ENCODE measurements at regions not wholly inside any gene's neighbourhood (a gene's known extent, or its start where the extent isn't known, plus 50 kb on each side); places are given as distances from the start of the nearest gene placed in this dataset.

DNA sequence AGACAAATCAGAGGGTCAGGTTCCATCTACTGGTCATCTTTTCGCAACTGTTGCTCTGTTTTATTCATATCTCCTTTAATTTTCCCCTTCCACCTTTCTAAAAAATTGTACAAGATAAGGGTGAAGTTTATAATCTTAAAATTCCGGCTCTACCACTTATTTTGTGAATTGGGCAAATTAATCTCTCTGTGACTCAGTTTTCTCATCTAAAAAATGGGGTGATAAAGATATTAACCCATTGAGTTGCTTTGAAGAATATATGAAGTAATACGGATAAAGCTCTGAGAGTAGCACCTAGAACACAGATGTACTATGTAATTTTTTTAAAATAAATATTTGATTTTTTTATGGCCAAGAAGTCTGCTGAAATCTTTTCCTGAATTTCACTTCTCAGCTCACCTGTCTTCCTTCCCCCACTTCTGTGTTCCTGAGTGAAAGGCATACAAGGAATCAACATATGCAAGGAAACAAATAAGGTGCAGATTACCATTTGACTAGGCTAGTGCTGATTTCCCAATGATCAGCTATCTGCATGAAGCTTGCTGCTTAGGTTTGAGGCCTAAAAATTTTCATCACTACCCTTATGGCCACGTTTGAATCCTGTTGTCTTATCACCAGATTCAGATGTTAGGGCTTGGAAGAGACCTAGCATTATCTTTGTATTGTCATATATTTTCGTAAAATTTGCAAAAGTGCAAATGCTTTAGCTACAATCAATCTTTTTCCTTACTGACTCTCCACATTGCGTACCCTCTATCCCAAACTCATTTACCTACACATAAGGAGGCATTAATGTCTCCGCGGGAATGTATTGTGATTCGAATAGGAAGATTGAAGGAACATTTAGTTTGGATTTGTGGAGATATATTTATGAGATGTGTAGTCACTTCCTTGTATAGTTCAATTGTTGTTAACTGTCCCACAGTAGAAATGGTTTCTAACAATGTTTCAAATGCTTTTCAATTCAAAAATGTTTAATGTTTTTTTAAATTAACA lies 718.3 kb upstream of the PTBP2 start (continued):
- TF ChIP-seq EGR1 (IDR thresholded peaks at IDR 0.05; ENCODE audit: low read depth in 2 of 2) (no peak), NR2F2 (IDR thresholded peaks at IDR 0.05) (no peak)
- TF ChIP-seq, protein P1, sequence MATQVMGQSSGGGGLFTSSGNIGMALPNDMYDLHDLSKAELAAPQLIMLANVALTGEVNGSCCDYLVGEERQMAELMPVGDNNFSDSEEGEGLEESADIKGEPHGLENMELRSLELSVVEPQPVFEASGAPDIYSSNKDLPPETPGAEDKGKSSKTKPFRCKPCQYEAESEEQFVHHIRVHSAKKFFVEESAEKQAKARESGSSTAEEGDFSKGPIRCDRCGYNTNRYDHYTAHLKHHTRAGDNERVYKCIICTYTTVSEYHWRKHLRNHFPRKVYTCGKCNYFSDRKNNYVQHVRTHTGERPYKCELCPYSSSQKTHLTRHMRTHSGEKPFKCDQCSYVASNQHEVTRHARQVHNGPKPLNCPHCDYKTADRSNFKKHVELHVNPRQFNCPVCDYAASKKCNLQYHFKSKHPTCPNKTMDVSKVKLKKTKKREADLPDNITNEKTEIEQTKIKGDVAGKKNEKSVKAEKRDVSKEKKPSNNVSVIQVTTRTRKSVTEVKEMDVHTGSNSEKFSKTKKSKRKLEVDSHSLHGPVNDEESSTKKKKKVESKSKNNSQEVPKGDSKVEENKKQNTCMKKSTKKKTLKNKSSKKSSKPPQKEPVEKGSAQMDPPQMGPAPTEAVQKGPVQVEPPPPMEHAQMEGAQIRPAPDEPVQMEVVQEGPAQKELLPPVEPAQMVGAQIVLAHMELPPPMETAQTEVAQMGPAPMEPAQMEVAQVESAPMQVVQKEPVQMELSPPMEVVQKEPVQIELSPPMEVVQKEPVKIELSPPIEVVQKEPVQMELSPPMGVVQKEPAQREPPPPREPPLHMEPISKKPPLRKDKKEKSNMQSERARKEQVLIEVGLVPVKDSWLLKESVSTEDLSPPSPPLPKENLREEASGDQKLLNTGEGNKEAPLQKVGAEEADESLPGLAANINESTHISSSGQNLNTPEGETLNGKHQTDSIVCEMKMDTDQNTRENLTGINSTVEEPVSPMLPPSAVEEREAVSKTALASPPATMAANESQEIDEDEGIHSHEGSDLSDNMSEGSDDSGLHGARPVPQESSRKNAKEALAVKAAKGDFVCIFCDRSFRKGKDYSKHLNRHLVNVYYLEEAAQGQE (IDR thresholded peaks at IDR 0.05): no peak

DNA sequence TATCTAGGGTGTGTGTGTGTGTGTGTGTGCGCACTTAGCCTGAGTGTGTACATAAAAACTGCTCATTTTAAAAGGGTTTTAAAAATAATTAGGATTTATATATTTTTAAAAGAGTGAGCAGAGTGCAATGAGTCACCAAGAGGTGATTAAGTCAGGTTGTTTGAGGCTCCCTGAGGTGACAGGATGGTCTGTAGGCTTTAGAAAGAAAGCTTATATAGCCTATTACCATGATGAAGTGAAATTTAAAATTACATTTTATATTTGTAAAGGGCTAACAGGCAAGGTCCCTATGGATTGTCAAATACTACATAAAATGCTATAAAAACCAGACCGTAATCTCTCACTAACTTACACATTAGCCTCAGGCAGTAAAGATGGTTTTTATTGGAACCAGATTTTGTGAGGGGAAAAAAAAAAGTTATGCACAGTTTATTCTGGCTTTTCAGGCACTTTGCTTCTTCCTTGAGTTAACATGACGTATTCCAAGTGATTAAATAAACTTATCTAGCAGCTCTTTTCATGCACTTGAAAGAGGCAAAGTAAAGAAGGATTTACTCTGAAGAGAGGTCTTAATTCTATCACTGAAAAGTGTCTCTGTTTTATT lies 711.7 kb upstream of the PTBP2 start:
- Histone ChIP-seq H3K4me1 (ENCODE audit: control insufficient read depth in 4 of 4, insufficient read depth in 4 of 4, low read length in 3 of 4) (no peaks in the 10 kb centered on the region), H3K4me3 (ENCODE audit: low read depth in 1 of 3, low read length in 3 of 3) (no peak overlapping the region), H3K27ac (ENCODE audit: low read depth in 1 of 2, low read length in 2 of 2) (no peak overlapping the region), H3K9me3 (ENCODE audit: control insufficient read depth in 4 of 4, low read length in 3 of 4) (no peaks in the 10 kb centered on the region), H3K36me3 (ENCODE audit: control insufficient read depth in 4 of 4, insufficient read depth in 3 of 4, low read depth in 1 of 4, low read length in 3 of 4) (no peaks in the 10 kb centered on the region), H3K9ac (ENCODE audit: low read depth in 1 of 2, low read length in 2 of 2) (no peak overlapping the region), H3K27me3 (ENCODE audit: control insufficient read depth in 4 of 4, insufficient read depth in 4 of 4, low read length in 3 of 4) (no peaks in the 10 kb centered on the region)
- TF ChIP-seq NR2F2 (IDR thresholded peaks at IDR 0.05): no peak
- WGBS: 77% methylated on average over 3 of the region's 3 CpGs
- DNase-seq (ENCODE audit: low spot score): no peak

DNA sequence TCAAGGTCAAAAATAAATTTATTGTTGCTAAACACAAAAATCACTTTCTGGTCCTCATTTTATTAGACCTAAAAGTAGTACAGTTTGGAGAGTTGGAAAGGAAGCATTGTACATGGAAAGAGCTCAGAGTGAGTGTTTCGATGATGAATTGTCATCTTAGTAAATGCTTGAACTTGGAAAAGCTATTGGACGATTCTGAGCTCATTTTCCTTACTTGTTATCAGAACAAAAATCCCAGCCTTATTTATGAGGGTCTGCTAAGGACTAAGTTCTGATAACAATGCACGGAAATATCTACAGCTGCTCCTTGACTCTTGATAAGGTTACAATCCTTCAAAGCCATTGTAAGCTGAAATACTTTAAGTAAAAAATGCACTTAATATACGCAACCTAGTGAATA lies 710.0 kb upstream of the PTBP2 start:
- H3K9ac ChIP-seq (ENCODE audit: low read depth in 1 of 2, low read length in 2 of 2): no peak overlapping the region
- H3K36me3 ChIP-seq (ENCODE audit: control insufficient read depth in 4 of 4, insufficient read depth in 3 of 4, low read depth in 1 of 4, low read length in 3 of 4): no peaks in the 10 kb centered on the region
- H3K4me1 ChIP-seq (ENCODE audit: control insufficient read depth in 4 of 4, insufficient read depth in 4 of 4, low read length in 3 of 4): no peaks in the 10 kb centered on the region
- no peaks in the 10 kb centered on the region for H3K27me3 ChIP-seq (ENCODE audit: control insufficient read depth in 4 of 4, insufficient read depth in 4 of 4, low read length in 3 of 4)
- 66% methylated on average over 4 of the region's 4 CpGs for WGBS
- H3K27ac ChIP-seq (ENCODE audit: low read depth in 1 of 2, low read length in 2 of 2): no peak overlapping the region
- no peak overlapping the region for H3K4me3 ChIP-seq (ENCODE audit: low read depth in 1 of 3, low read length in 3 of 3)
- H3K9me3 ChIP-seq (ENCODE audit: control insufficient read depth in 4 of 4, low read length in 3 of 4): no peaks in the 10 kb centered on the region
- TF ChIP-seq, protein P2, sequence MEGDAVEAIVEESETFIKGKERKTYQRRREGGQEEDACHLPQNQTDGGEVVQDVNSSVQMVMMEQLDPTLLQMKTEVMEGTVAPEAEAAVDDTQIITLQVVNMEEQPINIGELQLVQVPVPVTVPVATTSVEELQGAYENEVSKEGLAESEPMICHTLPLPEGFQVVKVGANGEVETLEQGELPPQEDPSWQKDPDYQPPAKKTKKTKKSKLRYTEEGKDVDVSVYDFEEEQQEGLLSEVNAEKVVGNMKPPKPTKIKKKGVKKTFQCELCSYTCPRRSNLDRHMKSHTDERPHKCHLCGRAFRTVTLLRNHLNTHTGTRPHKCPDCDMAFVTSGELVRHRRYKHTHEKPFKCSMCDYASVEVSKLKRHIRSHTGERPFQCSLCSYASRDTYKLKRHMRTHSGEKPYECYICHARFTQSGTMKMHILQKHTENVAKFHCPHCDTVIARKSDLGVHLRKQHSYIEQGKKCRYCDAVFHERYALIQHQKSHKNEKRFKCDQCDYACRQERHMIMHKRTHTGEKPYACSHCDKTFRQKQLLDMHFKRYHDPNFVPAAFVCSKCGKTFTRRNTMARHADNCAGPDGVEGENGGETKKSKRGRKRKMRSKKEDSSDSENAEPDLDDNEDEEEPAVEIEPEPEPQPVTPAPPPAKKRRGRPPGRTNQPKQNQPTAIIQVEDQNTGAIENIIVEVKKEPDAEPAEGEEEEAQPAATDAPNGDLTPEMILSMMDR (IDR thresholded peaks at IDR 0.05; ENCODE audit: low read depth, low read length, missing input control): no peak
- TF ChIP-seq, protein P3, sequence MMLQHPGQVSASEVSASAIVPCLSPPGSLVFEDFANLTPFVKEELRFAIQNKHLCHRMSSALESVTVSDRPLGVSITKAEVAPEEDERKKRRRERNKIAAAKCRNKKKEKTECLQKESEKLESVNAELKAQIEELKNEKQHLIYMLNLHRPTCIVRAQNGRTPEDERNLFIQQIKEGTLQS (IDR thresholded peaks at IDR 0.05): no peak
- TF ChIP-seq GABPA (IDR thresholded peaks at IDR 0.05 in 1 of 2, conservative IDR thresholded peaks at IDR 0.05 in 1 of 2) (no peak), NR2F2 (IDR thresholded peaks at IDR 0.05) (no peak), JUND (IDR thresholded peaks at IDR 0.05) (no peak), YY1 (IDR thresholded peaks at IDR 0.05) (no peak)
- TF ChIP-seq, protein P1 (IDR thresholded peaks at IDR 0.05): no peak
- DNase-seq (ENCODE audit: low spot score): no peak

Measured in liver (tissue), 8 donors.